Ovary (tissue), 7 donors: ENCODE measurements at regions not wholly inside any gene's neighbourhood (a gene's known extent, or its start where the extent isn't known, plus 50 kb on each side); places are given as distances from the start of the nearest gene placed in this dataset.
"Not testable (repeated sequence)": the region's sequence is repeated elsewhere in the genome, so short reads cannot be mapped to it uniquely, and the experiment has no call there.

ENCODE experiments used
- DNase-seq, 5 donors: peaks; one replicate each; pipeline ENCODE4 v3.0.0-alpha.2; 2019 to 2020
- H3K27ac ChIP-seq, 2 donors: fragments of 200-600 bp; one replicate each; pipeline versions ENCODE4 v1.5.1 to v1.8.0; 2019 to 2022
- H3K27me3 ChIP-seq: fragments of 200-600 bp; one replicate; pipeline ENCODE4 v1.8.0; 2022
- H3K36me3 ChIP-seq: fragments of 200-600 bp; sonication (generic); one replicate; pipeline ENCODE4 v1.5.1; 2019
- H3K4me1 ChIP-seq: one replicate; pipeline ENCODE4 v1.8.1; 2013; ENCODE audit warnings: mild to moderate bottlenecking, moderate library complexity; ENCODE audit not compliant: insufficient read depth
- H3K4me3 ChIP-seq: fragments of 200-600 bp; sonication (generic); one replicate; pipeline ENCODE4 v1.5.1; 2017
- H3K9me3 ChIP-seq, 2 donors: fragments of 200-600 bp in 1 of 2; sonication (generic) in 1 of 2; one replicate each; pipeline versions ENCODE4 v1.5.1 to v1.8.1; 2013 to 2019; ENCODE audit warnings: mild to moderate bottlenecking in 1 of 2, moderate library complexity in 1 of 2
- CTCF ChIP-seq, 3 donors: fragments of 450-650 bp in 2 of 3; fragments of 200-600 bp in 1 of 3; IDR thresholded peaks; one replicate each; pipeline versions ENCODE4 v1.5.1 to v1.8.0; 2016 to 2022; ENCODE audit warnings: antibody characterized with exemption in 3 of 3, mild to moderate bottlenecking in 1 of 3
- EP300 ChIP-seq: sonication (generic); formaldehyde crosslinking; IDR thresholded peaks from one replicate; pipeline ENCODE4 v1.6.1; 2017; ENCODE audit warnings: antibody characterized with exemption
- POLR2A ChIP-seq: fragments of 450-650 bp; IDR thresholded peaks from one replicate; pipeline ENCODE4 v1.6.1; 2017; ENCODE audit warnings: antibody characterized with exemption, mild to moderate bottlenecking, moderate library complexity
- WGBS, 3 donors: extraction: QIAGEN DNeasy Blood & Tissue Kit in 1 of 3; methylation state at CpG; one replicate each; pipeline versions ENCODE4 v1.1.5 to v1.1.7; 2013 to 2017; 5-methylcytosine and 5-hydroxymethylcytosine counted together
- intact Hi-C, 4 donors: fragments of 100-400 bp; cut with DNase I; formaldehyde crosslinking; loops; one replicate each; pipeline versions ENCODE4 v1.11.0 to v1.15.1; 2022 to 2023
- donor health status: DM: no; HTN: no; CAD: no; lungs with moderate emphysema.
- donor health status: DM: no; HTN: no; CAD: no.
- donor health status: Bipolar disorder and iron deficiency.
- donor health status: DM: no; HTN: no; CAD: no.
- donor health status: DM: yes; HTN: yes; CAD: no.

DNA sequence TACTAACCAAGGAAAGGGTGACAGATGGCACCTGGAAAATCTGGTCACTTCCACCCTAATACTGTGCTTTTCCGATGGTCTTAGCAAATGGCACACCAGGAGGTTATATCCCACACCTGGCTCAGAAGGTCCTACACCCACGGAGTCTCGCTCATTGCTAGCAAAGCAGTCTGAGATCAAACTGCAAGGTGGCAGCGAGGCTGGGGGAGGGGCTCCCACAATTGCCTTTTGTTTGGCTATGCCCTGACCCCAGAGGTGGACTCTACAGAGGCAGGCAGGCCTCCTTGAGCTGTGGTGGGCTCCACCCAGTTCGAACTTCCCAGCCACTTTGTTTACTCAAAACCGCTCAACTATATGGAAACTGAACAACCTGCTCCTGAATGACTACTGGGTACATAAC is 50.3 kb upstream of the UGT2B15 start:
- intact Hi-C loops, DNase-seq, H3K27me3 ChIP-seq, H3K9me3 ChIP-seq, H3K27ac ChIP-seq, H3K36me3 ChIP-seq, H3K4me1 ChIP-seq, H3K4me3 ChIP-seq: not testable (repeated sequence)
- 84 to 90% (median 89%) methylated on average over 6 of the region's 6 CpGs for WGBS, 3 donors

DNA sequence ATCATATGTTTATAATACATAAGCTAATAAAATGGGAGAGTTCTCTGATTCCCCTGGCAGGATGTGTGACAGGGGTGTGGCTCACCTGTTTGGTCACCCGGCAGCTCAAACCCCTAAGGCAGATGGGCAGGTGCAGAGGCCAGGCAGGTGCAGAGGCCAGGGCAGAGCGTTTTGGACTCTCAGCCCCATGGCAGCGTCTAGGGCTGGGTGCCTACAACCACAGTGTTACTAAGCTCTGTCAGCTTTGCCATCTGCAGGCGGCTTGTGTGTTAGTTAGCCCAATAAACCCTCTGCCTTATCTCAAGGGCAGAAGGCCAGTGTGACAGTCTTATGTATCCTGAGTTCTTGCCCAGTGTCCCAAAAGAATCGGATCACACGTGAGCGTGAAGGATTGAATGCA is 54.0 kb upstream of the UGT2B15 start:
- intact Hi-C loops = no loop called here
- Histone ChIP-seq H3K36me3 (no peaks in the 10 kb centered on the region), H3K27me3 (no peaks in the 10 kb centered on the region), H3K27ac (no peak overlapping the region), H3K4me3 (no peak overlapping the region), H3K9me3 (no peaks in the 10 kb centered on the region), H3K4me1 (no peaks in the 10 kb centered on the region)
- TF ChIP-seq CTCF (IDR thresholded peaks at IDR 0.05) (no peak), EP300 (no peak), POLR2A (no peak)
- 87 to 91% (median 87%) methylated on average over 7 of the region's 7 CpGs for WGBS, 3 donors
- no peak for DNase-seq

DNA sequence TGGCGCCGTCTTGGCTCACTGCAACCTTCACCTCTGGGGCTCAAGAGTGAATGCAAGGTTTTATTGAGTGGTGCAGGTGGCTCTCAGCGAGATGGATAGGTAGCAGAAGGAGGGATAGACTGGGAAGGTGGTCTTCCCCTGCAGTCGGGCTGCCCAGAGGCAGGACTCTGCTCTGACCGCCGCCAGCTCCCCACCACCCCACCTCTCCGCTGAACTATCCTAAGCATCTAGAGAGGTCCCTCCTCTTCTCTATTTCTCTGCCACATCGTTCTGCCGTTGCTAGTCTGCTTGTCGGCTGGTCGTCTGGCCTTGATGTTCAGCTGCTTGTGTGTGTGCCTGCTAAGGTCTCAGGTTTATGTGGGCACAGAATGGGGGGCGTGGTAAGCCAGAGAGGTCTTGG is 54.5 kb upstream of the UGT2B15 start:
- WGBS, 3 donors = 83 to 85% (median 83%) methylated on average over 12 of the region's 12 CpGs
- no peaks in the 10 kb centered on the region for H3K4me1 ChIP-seq
- no peak overlapping the region for H3K4me3 ChIP-seq
- DNase-seq = peak in 1 of 5 donors; percentile 5
- no peaks in the 10 kb centered on the region for H3K9me3 ChIP-seq
- H3K27me3 ChIP-seq = no peaks in the 10 kb centered on the region
- intact Hi-C loops = no loop called here
- TF ChIP-seq EP300 = no peak
- TF ChIP-seq CTCF (IDR thresholded peaks at IDR 0.05) = no peak
- TF ChIP-seq POLR2A = no peak
- no peaks in the 10 kb centered on the region for H3K36me3 ChIP-seq
- no peak overlapping the region for H3K27ac ChIP-seq

GRCh38 chr4:68732653-68733466 is 62.4 kb upstream of the UGT2B15 start:
- 6 to 7% (median 6%) methylated on average over 5 of the region's 5 CpGs for WGBS, 3 donors
- no peaks in the 10 kb centered on the region for H3K4me1 ChIP-seq
- H3K36me3 ChIP-seq = no peaks in the 10 kb centered on the region
- no peaks in the 10 kb centered on the region for H3K9me3 ChIP-seq
- no peaks in the 10 kb centered on the region for H3K27me3 ChIP-seq
- intact Hi-C loops = no loop called here
- DNase-seq = no peak
- TF ChIP-seq CTCF (IDR thresholded peaks at IDR 0.05) = no peak
- no peak for TF ChIP-seq EP300
- no peak for TF ChIP-seq POLR2A
- H3K4me3 ChIP-seq = no peak overlapping the region
- no peak overlapping the region for H3K27ac ChIP-seq

GRCh38 chr4:68734095-68734494 is 63.6 kb upstream of the UGT2B15 start:
- Histone ChIP-seq H3K9me3 (no peaks in the 10 kb centered on the region), H3K27ac (no peak overlapping the region), H3K27me3 (no peaks in the 10 kb centered on the region), H3K4me3 (no peak overlapping the region), H3K4me1 (no peaks in the 10 kb centered on the region), H3K36me3 (no peaks in the 10 kb centered on the region)
- DNase-seq = no peak
- 40 to 73% (median 58%) methylated on average over 1 of the region's 1 CpG for WGBS, 3 donors
- no peak for TF ChIP-seq POLR2A
- no peak for TF ChIP-seq EP300
- no peak for TF ChIP-seq CTCF (IDR thresholded peaks at IDR 0.05)
- intact Hi-C loops = no loop called here
